ENCODE measurements at regions not wholly inside any gene's neighbourhood (a gene's known extent, or its start where the extent isn't known, plus 50 kb on each side); places are given as distances from the start of the nearest gene placed in this dataset.
"Not testable (repeated sequence)": the region's sequence is repeated elsewhere in the genome, so short reads cannot be mapped to it uniquely, and the experiment has no call there.

- no peak for TF ChIP-seq CTCF (conservative IDR thresholded peaks at IDR 0.05; ENCODE audit: low read depth, low read length)
- no peak for DNase-seq (ENCODE audit: low read depth)
- H3K4me3 ChIP-seq (ENCODE audit: low read depth, low read length): no peak overlapping the region
Measured at GRCh38 chr9:74066128-74066527, 431.0 kb upstream of the RORB start.

GRCh38 chr9:74066605-74067004 is 430.5 kb upstream of the RORB start:
- TF ChIP-seq CTCF (conservative IDR thresholded peaks at IDR 0.05; ENCODE audit: low read depth, low read length): no peak
- no peak for DNase-seq (ENCODE audit: low read depth)
- H3K4me3 ChIP-seq (ENCODE audit: low read depth, low read length): no peak overlapping the region

- H3K4me3 ChIP-seq (ENCODE audit: low read depth, low read length): no peak overlapping the region
- no peak for TF ChIP-seq CTCF (conservative IDR thresholded peaks at IDR 0.05; ENCODE audit: low read depth, low read length)
- DNase-seq (ENCODE audit: low read depth): no peak
Measured at GRCh38 chr9:74071502-74071901, 425.6 kb upstream of the RORB start.

- no peak overlapping the region for H3K4me3 ChIP-seq (ENCODE audit: low read depth, low read length)
- no peak for TF ChIP-seq CTCF (conservative IDR thresholded peaks at IDR 0.05; ENCODE audit: low read depth, low read length)
- no peak for DNase-seq (ENCODE audit: low read depth)
Measured at GRCh38 chr9:74073897-74074296, 423.2 kb upstream of the RORB start.

- TF ChIP-seq CTCF (conservative IDR thresholded peaks at IDR 0.05; ENCODE audit: low read depth, low read length): no peak
- DNase-seq (ENCODE audit: low read depth): peak; percentile 61
- no peak overlapping the region for H3K4me3 ChIP-seq (ENCODE audit: low read depth, low read length)
Measured at GRCh38 chr9:74078647-74079046, 418.5 kb upstream of the RORB start.

- DNase-seq (ENCODE audit: low read depth); H3K4me3 ChIP-seq (ENCODE audit: low read depth, low read length): not testable (repeated sequence)
Measured at GRCh38 chr9:74080652-74081051, 416.5 kb upstream of the RORB start.

- TF ChIP-seq CTCF (conservative IDR thresholded peaks at IDR 0.05; ENCODE audit: low read depth, low read length): no peak
- H3K4me3 ChIP-seq (ENCODE audit: low read depth, low read length): no peak overlapping the region
- DNase-seq (ENCODE audit: low read depth): no peak
Measured at GRCh38 chr9:74083681-74084433, 413.3 kb upstream of the RORB start.

GRCh38 chr9:74085384-74086037 is 411.6 kb upstream of the RORB start:
- H3K4me3 ChIP-seq (ENCODE audit: low read depth, low read length); DNase-seq (ENCODE audit: low read depth): not testable (repeated sequence)

GRCh38 chr9:74090921-74091320 is 406.2 kb upstream of the RORB start:
- not testable (repeated sequence) for H3K4me3 ChIP-seq (ENCODE audit: low read depth, low read length); DNase-seq (ENCODE audit: low read depth)
